Progenitor cell of endocrine pancreas (in vitro differentiated cells): ENCODE measurements at regions not wholly inside any gene's neighbourhood (a gene's known extent, or its start where the extent isn't known, plus 50 kb on each side); places are given as distances from the start of the nearest gene placed in this dataset.

ENCODE experiments used
- DNase-seq: peaks from one replicate; pipeline ENCODE4 v3.0.0; 2021; ENCODE audit warnings: low spot score; ENCODE audit not compliant: unreplicated experiment
- H3K27ac Mint-ChIP-seq: 2 replicates; pipeline ENCODE4 v1.8.0; 2021; ENCODE audit warnings: mild to moderate bottlenecking, moderate library complexity, mixed read lengths
- H3K27me3 Mint-ChIP-seq: 2 replicates; pipeline ENCODE4 v1.8.0; 2021; ENCODE audit warnings: mixed read lengths
- H3K36me3 Mint-ChIP-seq: 2 replicates; pipeline ENCODE4 v1.8.0; 2022; ENCODE audit warnings: mixed read lengths; ENCODE audit not compliant: insufficient read depth
- H3K4me1 Mint-ChIP-seq: 2 replicates; pipeline ENCODE4 v1.8.0; 2021; ENCODE audit warnings: low read depth, mixed read lengths
- H3K4me3 Mint-ChIP-seq: 2 replicates; pipeline ENCODE4 v1.8.0; 2021; ENCODE audit warnings: low read depth, mild to moderate bottlenecking, moderate library complexity, mixed read lengths
- H3K9me3 Mint-ChIP-seq: 2 replicates; pipeline ENCODE4 v1.8.0; 2021; ENCODE audit warnings: low read depth, mixed read lengths
- CTCF ChIP-seq: fragments of 200-600 bp; sonication (generic); IDR thresholded peaks from one replicate; pipeline ENCODE4 v1.5.0; 2021; ENCODE audit warnings: antibody characterized with exemption, mild to moderate bottlenecking; ENCODE audit not compliant: unreplicated experiment

DNA sequence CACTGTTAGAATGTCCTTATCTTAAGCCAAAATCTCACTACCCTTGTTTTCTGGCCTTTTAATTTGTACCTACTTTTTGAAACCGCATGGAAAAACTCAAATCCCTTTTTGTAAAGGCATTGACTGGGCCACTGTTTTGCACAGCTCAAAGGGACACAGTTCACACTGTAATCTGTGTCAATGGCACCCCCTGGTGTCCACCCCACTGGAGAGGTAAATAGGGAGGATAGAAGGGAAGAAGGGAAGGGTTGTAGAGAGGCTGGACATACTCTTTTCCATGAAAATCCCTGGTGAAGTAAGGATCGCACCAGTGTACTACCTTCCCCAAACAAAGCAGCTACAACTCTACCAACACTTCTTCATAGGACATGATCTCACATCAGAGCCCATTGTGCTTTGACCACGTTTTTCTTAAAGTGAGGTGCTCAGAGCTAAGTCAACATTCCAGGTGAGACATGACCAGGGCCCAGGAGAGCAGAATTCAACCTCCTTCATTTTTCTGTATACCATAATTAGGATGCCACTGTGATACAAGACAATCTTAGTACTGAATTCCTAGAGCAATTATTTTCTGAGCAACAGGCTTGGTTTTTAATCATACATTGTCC, 92.4 kb upstream of the RMDN2 start:
- Mint-ChIP-seq H3K27ac (no peak overlapping the region), H3K36me3 (no peaks in the 10 kb centered on the region), H3K4me3 (no peak overlapping the region), H3K27me3 (no peaks in the 10 kb centered on the region), H3K4me1 (peaks cover 17% of the 10 kb centered on the region), H3K9me3 (no peaks in the 10 kb centered on the region)
- DNase-seq: peak; percentile 80
- peak; percentile 83 for TF ChIP-seq CTCF

GRCh38 chr2:37833423-37833822, 91.7 kb upstream of the RMDN2 start:
- Mint-ChIP-seq H3K4me3 (no peak overlapping the region), H3K27ac (no peak overlapping the region), H3K4me1 (peaks cover 21% of the 10 kb centered on the region), H3K9me3 (no peaks in the 10 kb centered on the region), H3K36me3 (no peaks in the 10 kb centered on the region), H3K27me3 (no peaks in the 10 kb centered on the region)
- DNase-seq: no peak
- no peak for TF ChIP-seq CTCF

DNA sequence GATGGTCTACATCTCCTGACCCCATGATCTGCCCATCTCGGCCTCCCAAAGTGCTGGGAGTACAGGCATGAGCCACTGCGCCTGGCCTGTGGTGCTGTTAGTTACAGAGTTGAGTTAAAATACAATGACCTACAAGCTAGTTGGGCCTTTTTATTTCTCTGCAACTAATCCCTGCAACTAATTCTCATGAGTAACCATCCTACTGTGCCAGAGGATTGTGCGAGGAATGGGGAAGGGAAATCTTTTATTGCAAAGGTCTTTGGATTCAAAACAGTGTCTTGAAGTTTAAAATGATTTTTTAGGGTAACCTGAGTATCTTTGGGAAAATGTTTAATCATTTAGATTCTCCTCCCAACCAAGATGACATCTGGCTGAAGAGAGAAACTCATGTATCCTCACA, 88.8 kb upstream of the RMDN2 start:
- no peak overlapping the region for H3K4me3 Mint-ChIP-seq
- DNase-seq: no peak
- H3K27ac Mint-ChIP-seq: no peak overlapping the region
- no peak for TF ChIP-seq CTCF
- H3K9me3 Mint-ChIP-seq: no peaks in the 10 kb centered on the region
- peaks cover 35% of the 10 kb centered on the region for H3K4me1 Mint-ChIP-seq
- H3K36me3 Mint-ChIP-seq: no peaks in the 10 kb centered on the region
- no peaks in the 10 kb centered on the region for H3K27me3 Mint-ChIP-seq

GRCh38 chr2:37836711-37837110, 88.4 kb upstream of the RMDN2 start:
- Mint-ChIP-seq H3K27me3 (no peaks in the 10 kb centered on the region), H3K36me3 (no peaks in the 10 kb centered on the region), H3K4me1 (peaks cover 38% of the 10 kb centered on the region), H3K27ac (peak overlapping the region; percentile 69), H3K4me3 (no peak overlapping the region), H3K9me3 (peaks cover 3% of the 10 kb centered on the region)
- no peak for TF ChIP-seq CTCF
- no peak for DNase-seq

- peaks cover 35% of the 10 kb centered on the region for H3K4me1 Mint-ChIP-seq
- peak overlapping the region; percentile 27 for H3K4me3 Mint-ChIP-seq
- H3K27me3 Mint-ChIP-seq: no peaks in the 10 kb centered on the region
- H3K27ac Mint-ChIP-seq: peak overlapping the region; percentile 93
- H3K9me3 Mint-ChIP-seq: peaks cover 6% of the 10 kb centered on the region
- H3K36me3 Mint-ChIP-seq: no peaks in the 10 kb centered on the region
- no peak for DNase-seq
- no peak for TF ChIP-seq CTCF
These were observed 87.3 kb upstream of the RMDN2 start for GRCh38 chr2:37837628-37838328.
